SK-N-SH (cell line): ENCODE measurements at regions not wholly inside any gene's neighbourhood (a gene's known extent, or its start where the extent isn't known, plus 50 kb on each side); places are given as distances from the start of the nearest gene placed in this dataset.

Experiments
- CTCF ChIA-PET: fragments of 300-600, 350-600 bp; formaldehyde crosslinking; extraction: SDS; loops from one replicate; lab custom pipeline; 2021; lab: Yijun Ruan, JAX
- POLR2A ChIA-PET: fragments of 350-600 bp; sonication (Branson Sonifier 250); formaldehyde crosslinking; extraction: SDS; loops from one replicate; lab custom pipeline; 2020; ENCODE audit warnings: antibody characterized with exemption, inconsistent platforms; lab: Yijun Ruan, JAX
- DNase-seq: peaks from one replicate; pipeline ENCODE4 v3.0.0; 2012
- H2AFZ ChIP-seq: fragments of 200-600 bp; sonication (generic); 2 replicates; pipeline ENCODE4 v1.8.1; 2016; ENCODE audit warnings: antibody characterized with exemption, mild to moderate bottlenecking, low read depth
- H3F3A ChIP-seq: fragments of 200-600 bp; sonication (generic); replicated peaks from 2 replicates; pipeline ENCODE3; 2016; ENCODE audit warnings: antibody characterized with exemption, mild to moderate bottlenecking; ENCODE audit not compliant: insufficient read depth
- H3K27ac ChIP-seq, 2 experiments: fragments of 200-500 bp in 1 of 2; fragments of 200-600 bp in 1 of 2; sonication (Bioruptor generic) in 1 of 2; sonication (generic), shearing (Covaris generic) in 1 of 2; 2 replicates each; pipeline versions ENCODE4 v1.5.1 to v1.6.1; 2014 to 2016; ENCODE audit warnings: low read depth in 2 of 2, inconsistent platforms in 1 of 2, low read length in 1 of 2, mild to moderate bottlenecking in 1 of 2, mixed read lengths in 1 of 2
- H3K27me3 ChIP-seq: fragments of 200-600 bp; sonication (generic), shearing (Covaris generic); 2 replicates; pipeline ENCODE4 v1.6.1; 2016; ENCODE audit warnings: mixed run types; ENCODE audit not compliant: insufficient read depth
- H3K36me3 ChIP-seq, 2 experiments: fragments of 200-500 bp in 1 of 2; fragments of 200-600 bp in 1 of 2; sonication (Bioruptor generic) in 1 of 2; sonication (generic) in 1 of 2; replicated peaks in 1 of 2; 2 replicates each; pipeline versions ENCODE3 to v1.5.1; 2014 to 2016; ENCODE audit warnings: low read length in 1 of 2, mild to moderate bottlenecking in 1 of 2; ENCODE audit not compliant: insufficient read depth in 2 of 2, control insufficient read depth in 1 of 2
- H3K4me1 ChIP-seq, 2 experiments: fragments of 200-500 bp in 1 of 2; fragments of 200-600 bp in 1 of 2; sonication (Bioruptor generic) in 1 of 2; sonication (generic), shearing (Covaris generic) in 1 of 2; 2 replicates each; pipeline versions ENCODE4 v1.5.1 to v1.6.1; 2014 to 2016; ENCODE audit warnings: low read depth in 1 of 2, low read length in 1 of 2, mixed run types in 1 of 2; ENCODE audit not compliant: insufficient read depth in 2 of 2, control insufficient read depth in 1 of 2
- H3K4me2 ChIP-seq: fragments of 200-600 bp; sonication (generic), shearing (Covaris generic); 2 replicates; pipeline ENCODE4 v1.6.1; 2017; ENCODE audit warnings: mixed run types
- H3K4me3 ChIP-seq, 2 experiments: fragments of 200-500 bp in 1 of 2; fragments of 200-600 bp in 1 of 2; sonication (Bioruptor generic) in 1 of 2; sonication (generic), shearing (Covaris generic) in 1 of 2; 2 replicates each; pipeline versions ENCODE4 v1.5.1 to v1.8.1; 2014 to 2016; ENCODE audit warnings: low read depth in 2 of 2, inconsistent platforms in 1 of 2, low read length in 1 of 2, mild to moderate bottlenecking in 1 of 2, mixed read lengths in 1 of 2, moderate library complexity in 1 of 2
- H3K79me2 ChIP-seq: fragments of 200-600 bp; sonication (generic); 2 replicates; pipeline ENCODE4 v1.8.1; 2017; ENCODE audit warnings: mild to moderate bottlenecking; ENCODE audit not compliant: insufficient read depth
- H3K9ac ChIP-seq: fragments of 200-600 bp; sonication (generic); 2 replicates; pipeline ENCODE4 v1.6.1; 2017; ENCODE audit warnings: mixed run types
- H3K9me2 ChIP-seq: fragments of 200-600 bp; sonication (generic); 2 replicates; pipeline ENCODE4 v1.6.1; 2017; ENCODE audit warnings: mixed run types
- H3K9me3 ChIP-seq: fragments of 200-600 bp; sonication (generic); 2 replicates; pipeline ENCODE4 v1.6.1; 2017; ENCODE audit warnings: mixed run types, mild to moderate bottlenecking, moderate library complexity
- H4K20me1 ChIP-seq: fragments of 200-600 bp; sonication (generic); 2 replicates; pipeline ENCODE4 v1.6.1; 2017; ENCODE audit warnings: mild to moderate bottlenecking, mixed run types; ENCODE audit not compliant: insufficient read depth
- CTCF ChIP-seq: fragments of 200-600 bp; sonication (generic); IDR thresholded peaks from 2 replicates; pipeline ENCODE4 v1.6.1; 2017; ENCODE audit warnings: antibody characterized with exemption, mild to moderate bottlenecking, moderate library complexity
- FOSL2 ChIP-seq: IDR thresholded peaks from 2 replicates; pipeline ENCODE4 v1.4.0; 2012; ENCODE audit warnings: low read depth, mild to moderate bottlenecking, moderate library complexity, borderline replicate concordance
- FOXJ3 ChIP-seq: sonication (generic); formaldehyde crosslinking; IDR thresholded peaks from 2 replicates; pipeline ENCODE4 v1.5.1; 2020; ENCODE audit warnings: mild to moderate bottlenecking, missing genetic modification reagents
- GATA2 ChIP-seq: sonication (generic); formaldehyde crosslinking; IDR thresholded peaks from 2 replicates; pipeline ENCODE4 v1.5.0; 2020; ENCODE audit warnings: mild to moderate bottlenecking, missing genetic modification reagents
- MXI1 ChIP-seq: IDR thresholded peaks from 2 replicates; pipeline ENCODE4 v1.6.1; 2012; ENCODE audit warnings: mild to moderate bottlenecking, low read depth, low read length, improper control_type of control experiment
- NFIC ChIP-seq: IDR thresholded peaks from 2 replicates; pipeline ENCODE4 v1.4.0; 2012; ENCODE audit warnings: borderline replicate concordance
- PBX3 ChIP-seq: IDR thresholded peaks from 2 replicates; pipeline ENCODE4; 2012
- POLR2AphosphoS5 ChIP-seq: IDR thresholded peaks from 2 replicates; pipeline ENCODE4 v1.6.1; 2012; ENCODE audit warnings: low read depth, low read length
- RFX5 ChIP-seq: IDR thresholded peaks from 2 replicates; pipeline ENCODE4 v1.6.1; 2012; ENCODE audit warnings: mild to moderate bottlenecking, improper control_type of control experiment, low read length
- YY1 ChIP-seq: IDR thresholded peaks from 2 replicates; pipeline ENCODE4 v1.4.0; 2012; ENCODE audit warnings: low read depth, mild to moderate bottlenecking
- WGBS: methylation state at CpG from one replicate; pipeline ENCODE4 v1.1.6; 2017; ENCODE audit warnings: low lambda C conversion rate; 5-methylcytosine and 5-hydroxymethylcytosine counted together

- Histone ChIP-seq H3K27ac (no peak overlapping the region), H3K79me2 (no peaks in the 10 kb centered on the region), H3K27me3 (no peaks in the 10 kb centered on the region), H2AFZ (no peak overlapping the region), H3F3A (no peaks in the 10 kb centered on the region), H3K9me2 (no peaks in the 10 kb centered on the region), H3K4me1 (no peaks in the 10 kb centered on the region), H4K20me1 (no peaks in the 10 kb centered on the region), H3K4me2 (no peak overlapping the region), H3K9ac (no peak overlapping the region), H3K9me3 (no peaks in the 10 kb centered on the region), H3K4me3 (no peak overlapping the region), H3K36me3 (no peaks in the 10 kb centered on the region)
- no peak for DNase-seq
- TF ChIP-seq MXI1 (no peak), RFX5 (no peak), FOSL2 (no peak), YY1 (no peak), FOXJ3 (CRISPR knock-in tag) (no peak)
- WGBS = 55% methylated on average over 2 of the region's 2 CpGs
- POLR2A ChIA-PET = no interaction called here
- CTCF ChIA-PET = interaction anchor here (1.8 kb wide), 1 partner anchor 204 kb away, joined by 4 read pairs; no protein-coding TSS in a partner anchor
Measured at GRCh38 chr1:216953495-216953894, 230.3 kb upstream of the ESRRG start.

GRCh38 chr1:216952864-216953263 lies 229.6 kb upstream of the ESRRG start:
- H3K9me2 ChIP-seq = no peaks in the 10 kb centered on the region
- no peak overlapping the region for H2AFZ ChIP-seq
- H3K9ac ChIP-seq = no peak overlapping the region
- H3K9me3 ChIP-seq = no peaks in the 10 kb centered on the region
- no peak overlapping the region for H3K4me3 ChIP-seq
- 32% methylated on average over 5 of the region's 6 CpGs for WGBS
- POLR2A ChIA-PET = interaction anchor here (0.6 kb wide), 1 partner anchor 16 kb away, joined by 3 read pairs; no protein-coding TSS in a partner anchor
- TF ChIP-seq NFIC (no peak), FOXJ3 (CRISPR knock-in tag) (no peak), CTCF (no peak), POLR2AphosphoS5 (no peak), GATA2 (no peak)
- no peaks in the 10 kb centered on the region for H3K27me3 ChIP-seq
- H3K4me1 ChIP-seq = no peaks in the 10 kb centered on the region
- no peaks in the 10 kb centered on the region for H3K36me3 ChIP-seq
- CTCF ChIA-PET = interaction anchor here (1.8 kb wide), 1 partner anchor 203 kb away, joined by 4 read pairs; no protein-coding TSS in a partner anchor
- no peaks in the 10 kb centered on the region for H3F3A ChIP-seq
- H4K20me1 ChIP-seq = no peaks in the 10 kb centered on the region
- no peak overlapping the region for H3K27ac ChIP-seq
- no peak for DNase-seq
- no peaks in the 10 kb centered on the region for H3K79me2 ChIP-seq
- no peak overlapping the region for H3K4me2 ChIP-seq

GRCh38 chr1:216945538-216946080 lies 222.4 kb upstream of the ESRRG start:
- H3K27me3 ChIP-seq = no peaks in the 10 kb centered on the region
- no peaks in the 10 kb centered on the region for H3K79me2 ChIP-seq
- H3K9ac ChIP-seq = no peak overlapping the region
- CTCF ChIA-PET = no interaction called here
- 67% methylated on average over 2 of the region's 2 CpGs for WGBS
- H3K4me3 ChIP-seq = no peak overlapping the region
- H3K9me3 ChIP-seq = no peaks in the 10 kb centered on the region
- no peak for DNase-seq
- H3K36me3 ChIP-seq = no peaks in the 10 kb centered on the region
- POLR2A ChIA-PET = interaction anchor here (0.9 kb wide), 1 partner anchor 9 kb away, joined by 3 read pairs; no protein-coding TSS in a partner anchor
- no peaks in the 10 kb centered on the region for H3F3A ChIP-seq
- no peaks in the 10 kb centered on the region for H4K20me1 ChIP-seq
- H3K9me2 ChIP-seq = no peaks in the 10 kb centered on the region
- no peak for TF ChIP-seq FOSL2
- no peak for TF ChIP-seq PBX3
- TF ChIP-seq FOXJ3 (CRISPR knock-in tag) = no peak
- H3K4me2 ChIP-seq = no peak overlapping the region
- no peaks in the 10 kb centered on the region for H3K4me1 ChIP-seq
- no peak overlapping the region for H2AFZ ChIP-seq
- H3K27ac ChIP-seq = no peak overlapping the region; a peak in 1 of 4 replicates
